ENCODE measurements at regions not wholly inside any gene's neighbourhood (a gene's known extent, or its start where the extent isn't known, plus 50 kb on each side); places are given as distances from the start of the nearest gene placed in this dataset.

GRCh38 chr16:54873071-54873470 is 57.6 kb upstream of the IRX5 start:
- no peaks in the 10 kb centered on the region for H3K36me3 Mint-ChIP-seq (ENCODE audit: insufficient read depth, unreplicated experiment)
- no peak for TF ChIP-seq CTCF (IDR thresholded peaks at IDR 0.05; ENCODE audit: unreplicated experiment)
- H3K9me3 Mint-ChIP-seq (ENCODE audit: unreplicated experiment) = no peaks in the 10 kb centered on the region
- intact Hi-C loops (cut with micrococcal nuclease) = no loop called here
- H3K4me1 Mint-ChIP-seq (ENCODE audit: insufficient read depth, unreplicated experiment) = no peaks in the 10 kb centered on the region
- H3K27ac Mint-ChIP-seq (ENCODE audit: low read depth, unreplicated experiment) = no peak overlapping the region
- CTCF ChIA-PET = interaction anchor here (0.6 to 1.0 kb wide), 3 partner anchors 14 to 338 kb away, joined by 3 to 4 read pairs (median 3); no protein-coding TSS in a partner anchor
- POLR2A ChIA-PET = interaction anchor here (0.9 kb wide), 1 partner anchor 221 kb away, joined by 3 read pairs; no protein-coding TSS in a partner anchor
- H3K4me3 Mint-ChIP-seq (ENCODE audit: unreplicated experiment) = no peak overlapping the region
- no TSS peak for BruUV-seq (replicated peaks)
- H3K27me3 Mint-ChIP-seq (ENCODE audit: insufficient read depth, unreplicated experiment) = no peaks in the 10 kb centered on the region
- no peak for DNase-seq (ENCODE audit: unreplicated experiment)

GRCh38 chr16:54870151-54870550 is 60.5 kb upstream of the IRX5 start:
- Mint-ChIP-seq H3K4me1 (ENCODE audit: insufficient read depth, unreplicated experiment) (no peaks in the 10 kb centered on the region), H3K36me3 (ENCODE audit: insufficient read depth, unreplicated experiment) (no peaks in the 10 kb centered on the region), H3K9me3 (ENCODE audit: unreplicated experiment) (no peaks in the 10 kb centered on the region), H3K27ac (ENCODE audit: low read depth, unreplicated experiment) (no peak overlapping the region), H3K27me3 (ENCODE audit: insufficient read depth, unreplicated experiment) (no peaks in the 10 kb centered on the region), H3K4me3 (ENCODE audit: unreplicated experiment) (no peak overlapping the region)
- DNase-seq (ENCODE audit: unreplicated experiment) = no peak
- TF ChIP-seq CTCF (IDR thresholded peaks at IDR 0.05; ENCODE audit: unreplicated experiment) = no peak
- intact Hi-C loops (cut with micrococcal nuclease) = no loop called here
- BruUV-seq (replicated peaks) = no TSS peak
- ChIA-PET POLR2A (interaction anchor here (1.4 kb wide), 1 partner anchor 23 kb away, joined by 4 read pairs; no protein-coding TSS in a partner anchor), CTCF (no interaction called here)

GRCh38 chr16:54867302-54867832 is 63.3 kb upstream of the IRX5 start:
- ChIA-PET POLR2A (no interaction called here), CTCF (interaction anchor here (0.6 kb wide), 1 partner anchor 134 kb away, joined by 3 read pairs; no protein-coding TSS in a partner anchor)
- DNase-seq (ENCODE audit: unreplicated experiment) = peak; percentile 2
- no peak overlapping the region for H3K27ac Mint-ChIP-seq (ENCODE audit: low read depth, unreplicated experiment)
- no TSS peak for BruUV-seq (replicated peaks)
- H3K27me3 Mint-ChIP-seq (ENCODE audit: insufficient read depth, unreplicated experiment) = no peaks in the 10 kb centered on the region
- no peak for TF ChIP-seq CTCF (IDR thresholded peaks at IDR 0.05; ENCODE audit: unreplicated experiment)
- H3K9me3 Mint-ChIP-seq (ENCODE audit: unreplicated experiment) = no peaks in the 10 kb centered on the region
- H3K36me3 Mint-ChIP-seq (ENCODE audit: insufficient read depth, unreplicated experiment) = no peaks in the 10 kb centered on the region
- no peaks in the 10 kb centered on the region for H3K4me1 Mint-ChIP-seq (ENCODE audit: insufficient read depth, unreplicated experiment)
- intact Hi-C loops (cut with micrococcal nuclease) = no loop called here
- no peak overlapping the region for H3K4me3 Mint-ChIP-seq (ENCODE audit: unreplicated experiment)

GRCh38 chr16:54862529-54862928 is 68.1 kb upstream of the IRX5 start:
- Mint-ChIP-seq H3K27ac (ENCODE audit: low read depth, unreplicated experiment) (no peak overlapping the region), H3K9me3 (ENCODE audit: unreplicated experiment) (no peaks in the 10 kb centered on the region), H3K27me3 (ENCODE audit: insufficient read depth, unreplicated experiment) (no peaks in the 10 kb centered on the region), H3K36me3 (ENCODE audit: insufficient read depth, unreplicated experiment) (no peaks in the 10 kb centered on the region), H3K4me3 (ENCODE audit: unreplicated experiment) (no peak overlapping the region), H3K4me1 (ENCODE audit: insufficient read depth, unreplicated experiment) (no peaks in the 10 kb centered on the region)
- TF ChIP-seq CTCF (IDR thresholded peaks at IDR 0.05; ENCODE audit: unreplicated experiment) = no peak
- intact Hi-C loops (cut with micrococcal nuclease) = no loop called here
- BruUV-seq (replicated peaks) = no TSS peak
- no peak for DNase-seq (ENCODE audit: unreplicated experiment)
- ChIA-PET CTCF (no interaction called here), POLR2A (interaction anchor here (1.4 kb wide), 1 partner anchor 15 kb away, joined by 4 read pairs; no protein-coding TSS in a partner anchor)
